HepG2 (cell line): ENCODE measurements at regions not wholly inside any gene's neighbourhood (a gene's known extent, or its start where the extent isn't known, plus 50 kb on each side); places are given as distances from the start of the nearest gene placed in this dataset.

Source experiments
- MYC ChIP-seq: sonication (generic); formaldehyde crosslinking; IDR thresholded peaks from 2 replicates; pipeline ENCODE4 v1.9.0; 2021; ENCODE audit warnings: missing genetic modification reagents, borderline replicate concordance
- POLR2AphosphoS2 ChIP-seq: IDR thresholded peaks from 2 replicates; pipeline ENCODE4 v1.6.1; 2011; ENCODE audit warnings: low read depth, low read length, improper control_type of control experiment

DNA sequence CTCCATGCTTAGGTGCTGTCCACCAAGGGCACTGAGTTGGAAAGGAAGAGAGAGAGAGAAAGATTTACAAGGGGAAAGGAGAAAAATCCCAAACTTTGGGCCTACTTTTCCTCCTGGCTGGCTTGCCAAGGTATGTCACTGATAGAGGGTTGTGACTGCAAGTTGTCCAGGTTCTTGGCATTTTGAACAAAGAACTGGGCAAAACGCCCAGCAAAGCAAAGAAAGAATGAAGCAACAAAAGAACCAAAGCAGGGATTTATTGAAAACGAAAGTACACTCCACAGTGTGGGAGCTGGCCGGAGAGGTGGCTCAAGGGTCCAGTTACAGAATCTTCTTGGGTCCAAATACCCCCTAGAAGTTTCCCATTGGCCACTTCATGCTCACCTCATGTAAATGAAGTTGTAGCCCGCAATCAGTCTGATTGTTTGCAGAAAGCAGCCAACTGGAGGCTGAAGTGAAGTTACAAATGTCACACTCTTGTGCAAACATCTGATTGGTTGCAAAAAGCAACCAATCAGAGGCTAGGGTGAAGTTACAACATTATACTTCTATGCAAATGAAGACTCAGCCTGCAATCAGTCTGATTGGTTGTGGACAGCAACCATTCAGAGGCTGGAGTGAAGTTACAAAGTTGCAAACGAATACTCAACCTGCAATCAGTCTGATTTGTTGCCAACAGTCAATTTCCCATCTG, 263.5 kb downstream of the YTHDC2 start:
- TF ChIP-seq MYC (CRISPR knock-in tag) (no peak), POLR2AphosphoS2 (no peak)
